ENCODE measurements at regions not wholly inside any gene's neighbourhood (a gene's known extent, or its start where the extent isn't known, plus 50 kb on each side); places are given as distances from the start of the nearest gene placed in this dataset.

- intact Hi-C loops (cut with micrococcal nuclease), result no loop called here
- H3K4me1 Mint-ChIP-seq (ENCODE audit: low read depth), result no peaks in the 10 kb centered on the region
- no peak overlapping the region for H3K27ac Mint-ChIP-seq
- no peak for TF ChIP-seq CTCF (IDR thresholded peaks at IDR 0.05)
- no peak for ATAC-seq
- no peaks in the 10 kb centered on the region for H3K36me3 Mint-ChIP-seq (ENCODE audit: low read depth)
- ChIA-PET POLR2A (no interaction called here), CTCF (no interaction called here)
- no peak for DNase-seq
- no peak overlapping the region for H3K4me3 Mint-ChIP-seq
- H3K27me3 Mint-ChIP-seq, result no peaks in the 10 kb centered on the region
- H3K9me3 Mint-ChIP-seq, result peaks cover 4% of the 10 kb centered on the region
Observed at GRCh38 chr10:56831681-56832080, 470.6 kb upstream of the ZWINT start.

GRCh38 chr10:56823849-56824248 is 462.8 kb upstream of the ZWINT start:
- peak; percentile 20 for TF ChIP-seq CTCF (IDR thresholded peaks at IDR 0.05)
- no peaks in the 10 kb centered on the region for H3K4me1 Mint-ChIP-seq (ENCODE audit: low read depth)
- H3K27ac Mint-ChIP-seq, result no peak overlapping the region
- ChIA-PET POLR2A (no interaction called here), CTCF (no interaction called here)
- H3K4me3 Mint-ChIP-seq, result no peak overlapping the region
- H3K36me3 Mint-ChIP-seq (ENCODE audit: low read depth), result no peaks in the 10 kb centered on the region
- H3K9me3 Mint-ChIP-seq, result peaks cover 27% of the 10 kb centered on the region
- no peaks in the 10 kb centered on the region for H3K27me3 Mint-ChIP-seq
- intact Hi-C loops (cut with micrococcal nuclease), result no loop called here
- ATAC-seq (no peak), DNase-seq (no peak)

GRCh38 chr10:56805022-56805421 is 444.0 kb upstream of the ZWINT start:
- TF ChIP-seq CTCF (IDR thresholded peaks at IDR 0.05), result no peak
- Mint-ChIP-seq H3K4me3 (no peak overlapping the region), H3K27me3 (no peaks in the 10 kb centered on the region), H3K4me1 (ENCODE audit: low read depth) (no peaks in the 10 kb centered on the region), H3K27ac (no peak overlapping the region), H3K36me3 (ENCODE audit: low read depth) (no peaks in the 10 kb centered on the region), H3K9me3 (peaks cover 14% of the 10 kb centered on the region)
- ChIA-PET CTCF (no interaction called here), POLR2A (no interaction called here)
- intact Hi-C loops (cut with micrococcal nuclease), result no loop called here
- no peak for ATAC-seq
- no peak for DNase-seq

GRCh38 chr10:56785292-56785691 is 424.2 kb upstream of the ZWINT start:
- no peaks in the 10 kb centered on the region for H3K27me3 Mint-ChIP-seq
- no peaks in the 10 kb centered on the region for H3K36me3 Mint-ChIP-seq (ENCODE audit: low read depth)
- no peak overlapping the region for H3K27ac Mint-ChIP-seq
- intact Hi-C loops (cut with micrococcal nuclease), result no loop called here
- H3K4me3 Mint-ChIP-seq, result no peak overlapping the region
- H3K4me1 Mint-ChIP-seq (ENCODE audit: low read depth), result no peaks in the 10 kb centered on the region
- no peak for TF ChIP-seq CTCF (IDR thresholded peaks at IDR 0.05)
- ChIA-PET POLR2A (no interaction called here), CTCF (no interaction called here)
- peaks cover 6% of the 10 kb centered on the region for H3K9me3 Mint-ChIP-seq
- no peak for ATAC-seq
- DNase-seq, result no peak

- no peaks in the 10 kb centered on the region for H3K4me1 Mint-ChIP-seq (ENCODE audit: low read depth)
- no peak for TF ChIP-seq CTCF (IDR thresholded peaks at IDR 0.05)
- ChIA-PET POLR2A (no interaction called here), CTCF (no interaction called here)
- peaks cover 15% of the 10 kb centered on the region for H3K9me3 Mint-ChIP-seq
- H3K27me3 Mint-ChIP-seq, result no peaks in the 10 kb centered on the region
- no peak overlapping the region for H3K4me3 Mint-ChIP-seq
- H3K27ac Mint-ChIP-seq, result no peak overlapping the region
- no peak for DNase-seq
- ATAC-seq, result no peak
- no peaks in the 10 kb centered on the region for H3K36me3 Mint-ChIP-seq (ENCODE audit: low read depth)
- intact Hi-C loops (cut with micrococcal nuclease), result no loop called here
Observed at GRCh38 chr10:56782503-56782902, 421.4 kb upstream of the ZWINT start.

Measured in activated CD8-positive, alpha-beta T cell treated with anti-CD3 and anti-CD28 coated beads for 36 hours (primary cell).